SK-N-MC (cell line): ENCODE measurements at regions not wholly inside any gene's neighbourhood (a gene's known extent, or its start where the extent isn't known, plus 50 kb on each side); places are given as distances from the start of the nearest gene placed in this dataset.

Source experiments
- EZH2 ChIP-seq: fragments of 200-600 bp; sonication (generic); IDR thresholded peaks from one replicate; pipeline ENCODE4 v1.6.1; 2017; ENCODE audit warnings: antibody characterized with exemption
- FOXP2 ChIP-seq: optimal IDR thresholded peaks from 2 replicates; pipeline ENCODE3; 2011; ENCODE audit warnings: mild to moderate bottlenecking, moderate library complexity; ENCODE audit not compliant: insufficient read depth; ENCODE audit errors: extremely low read length, control extremely low read depth
- POLR2AphosphoS5 ChIP-seq: IDR thresholded peaks from 2 replicates; pipeline ENCODE4 v1.6.1; 2012; ENCODE audit warnings: mild to moderate bottlenecking, low read depth, low read length, borderline replicate concordance

DNA sequence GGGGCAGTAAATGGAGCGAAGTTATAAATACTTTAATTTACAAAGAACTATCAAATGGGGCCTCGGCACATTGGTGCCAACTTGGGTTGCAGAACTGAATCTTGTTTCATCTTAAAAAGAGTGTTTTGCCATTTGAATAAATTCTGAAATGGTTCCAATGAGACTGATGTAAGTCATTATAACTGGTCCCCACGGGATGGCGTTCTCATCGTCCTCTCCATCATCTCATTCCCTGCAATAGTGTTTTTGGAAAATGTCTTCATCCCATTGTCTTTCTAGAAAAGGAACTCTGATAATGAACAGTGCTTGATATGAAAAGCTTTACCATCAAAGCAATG, 422.0 kb upstream of the ID2 start:
- no peak for TF ChIP-seq EZH2
- TF ChIP-seq POLR2AphosphoS5 = no peak
- TF ChIP-seq FOXP2 = no peak
